Fibroblast of pulmonary artery (primary cell): ENCODE measurements at regions not wholly inside any gene's neighbourhood (a gene's known extent, or its start where the extent isn't known, plus 50 kb on each side); places are given as distances from the start of the nearest gene placed in this dataset.

Source experiments
- DNase-seq: peaks from one replicate; pipeline ENCODE4 v3.0.0-alpha.2; 2010; ENCODE audit warnings: low read depth
- H3K4me3 ChIP-seq: replicated peaks from 2 replicates; pipeline ENCODE4 v1.5.1; 2011; ENCODE audit warnings: low read depth, mild to moderate bottlenecking, control low read depth, low read length, moderate library complexity
- TF ChIP-seq, protein P1 (sequence below): IDR thresholded peaks from 2 replicates; pipeline ENCODE4 v1.5.1; 2011; ENCODE audit warnings: mild to moderate bottlenecking, control low read depth, low read length, inconsistent platforms; ENCODE audit errors: missing control alignments

DNA sequence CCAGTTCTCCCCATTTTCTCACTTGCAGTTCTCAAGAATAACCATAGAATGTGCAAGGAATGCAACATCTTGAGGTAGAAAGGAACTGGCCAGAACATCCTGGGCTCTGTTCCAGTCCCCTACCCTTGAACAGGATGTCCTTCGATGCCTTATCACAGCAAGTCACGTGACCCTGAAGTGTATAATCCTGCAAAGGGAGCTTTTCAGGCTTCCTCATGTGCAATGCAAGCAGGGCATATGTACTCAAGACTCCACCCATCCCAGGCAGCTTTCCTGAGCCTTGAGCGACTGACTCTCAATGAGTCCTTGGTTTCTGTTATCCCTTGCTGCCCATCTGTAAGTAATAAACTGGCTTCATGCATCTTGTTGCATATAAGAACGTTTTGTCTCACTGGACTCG is 311.0 kb downstream of the MRPL39 start:
- peak; percentile 25 for DNase-seq
- TF ChIP-seq, protein P1, sequence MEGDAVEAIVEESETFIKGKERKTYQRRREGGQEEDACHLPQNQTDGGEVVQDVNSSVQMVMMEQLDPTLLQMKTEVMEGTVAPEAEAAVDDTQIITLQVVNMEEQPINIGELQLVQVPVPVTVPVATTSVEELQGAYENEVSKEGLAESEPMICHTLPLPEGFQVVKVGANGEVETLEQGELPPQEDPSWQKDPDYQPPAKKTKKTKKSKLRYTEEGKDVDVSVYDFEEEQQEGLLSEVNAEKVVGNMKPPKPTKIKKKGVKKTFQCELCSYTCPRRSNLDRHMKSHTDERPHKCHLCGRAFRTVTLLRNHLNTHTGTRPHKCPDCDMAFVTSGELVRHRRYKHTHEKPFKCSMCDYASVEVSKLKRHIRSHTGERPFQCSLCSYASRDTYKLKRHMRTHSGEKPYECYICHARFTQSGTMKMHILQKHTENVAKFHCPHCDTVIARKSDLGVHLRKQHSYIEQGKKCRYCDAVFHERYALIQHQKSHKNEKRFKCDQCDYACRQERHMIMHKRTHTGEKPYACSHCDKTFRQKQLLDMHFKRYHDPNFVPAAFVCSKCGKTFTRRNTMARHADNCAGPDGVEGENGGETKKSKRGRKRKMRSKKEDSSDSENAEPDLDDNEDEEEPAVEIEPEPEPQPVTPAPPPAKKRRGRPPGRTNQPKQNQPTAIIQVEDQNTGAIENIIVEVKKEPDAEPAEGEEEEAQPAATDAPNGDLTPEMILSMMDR: no peak
- no peak overlapping the region for H3K4me3 ChIP-seq

DNA sequence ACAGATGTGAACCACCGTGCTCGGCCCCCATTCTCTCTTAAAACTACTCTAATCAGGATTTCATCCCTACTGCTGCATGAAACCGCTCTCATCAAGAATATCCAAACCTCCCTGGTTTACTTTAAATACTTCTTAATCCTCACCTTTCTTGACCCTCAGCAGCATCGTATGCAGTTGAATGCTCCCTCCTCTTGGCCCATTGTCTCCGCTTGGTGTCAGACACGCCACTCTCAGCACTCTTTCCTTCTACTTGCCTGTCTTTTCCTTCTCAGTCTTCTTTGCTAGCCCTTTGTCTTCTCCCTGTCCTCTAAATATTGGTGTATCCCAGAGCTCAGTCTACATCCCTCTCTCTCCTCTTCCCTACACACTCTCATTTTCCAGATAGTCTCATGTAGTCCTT is 314.9 kb downstream of the MRPL39 start:
- no peak overlapping the region for H3K4me3 ChIP-seq
- no peak for DNase-seq
- TF ChIP-seq, protein P1: no peak

DNA sequence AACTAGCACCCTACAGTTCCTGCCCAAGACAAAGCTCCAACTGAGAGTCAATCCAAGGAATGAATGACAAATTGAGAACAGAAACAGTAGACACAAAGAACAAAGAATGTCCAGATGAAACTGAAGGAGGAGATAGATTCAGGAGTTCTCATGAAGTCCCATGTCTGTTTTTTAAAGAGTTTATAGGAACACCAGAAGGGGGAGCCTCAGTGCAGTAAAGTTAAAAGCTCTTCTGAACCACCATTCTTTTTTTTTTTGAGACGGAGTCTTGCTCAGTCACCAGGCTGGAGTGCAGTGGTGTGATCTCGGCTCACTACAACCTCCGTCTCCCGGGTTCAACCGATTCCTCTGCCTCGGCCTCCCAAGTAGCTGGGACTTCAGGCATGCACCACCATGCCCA is 323.6 kb downstream of the MRPL39 start:
- TF ChIP-seq, protein P1: peak; percentile 55
- no peak overlapping the region for H3K4me3 ChIP-seq
- DNase-seq: peak; percentile 70

DNA sequence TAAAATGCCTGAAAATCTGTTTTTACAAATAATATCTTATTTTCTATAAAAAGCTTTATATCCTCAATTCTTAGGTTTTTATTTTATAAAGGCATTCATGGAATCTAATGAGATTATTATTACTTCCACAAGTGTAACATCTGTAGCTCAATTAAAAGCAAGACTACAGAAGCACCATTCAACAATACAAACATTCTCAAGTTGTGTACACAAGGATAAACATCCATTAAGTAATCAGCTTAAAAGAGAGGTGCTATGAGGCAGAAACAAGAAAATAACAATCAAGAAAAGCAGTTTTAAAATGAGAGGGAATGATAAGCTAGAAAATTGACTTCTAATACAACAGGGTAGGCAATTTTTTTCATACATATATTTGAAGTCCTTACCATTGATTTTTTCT is 326.1 kb downstream of the MRPL39 start:
- TF ChIP-seq, protein P1: no peak
- H3K4me3 ChIP-seq: no peak overlapping the region
- DNase-seq: no peak

DNA sequence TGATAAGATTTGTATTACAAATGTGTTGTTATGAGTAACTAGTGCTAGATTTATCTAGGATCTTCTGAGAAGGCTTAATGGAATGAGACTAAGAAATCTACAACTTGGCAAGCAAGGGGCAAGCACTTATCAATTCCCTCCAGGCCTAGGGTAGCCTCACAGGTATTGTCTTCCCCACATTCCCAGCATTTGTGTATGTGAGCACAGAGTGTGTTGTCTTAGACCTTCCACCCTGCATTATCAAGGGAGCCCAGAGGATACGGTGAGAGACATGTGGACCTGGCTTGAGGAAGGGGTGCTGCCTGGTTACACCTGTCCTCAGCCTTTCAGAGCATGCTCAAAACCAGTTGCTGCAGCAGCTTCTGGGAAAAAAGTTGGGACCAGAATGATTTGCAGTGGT is 327.2 kb downstream of the MRPL39 start:
- TF ChIP-seq, protein P1: no peak
- no peak overlapping the region for H3K4me3 ChIP-seq
- no peak for DNase-seq

DNA sequence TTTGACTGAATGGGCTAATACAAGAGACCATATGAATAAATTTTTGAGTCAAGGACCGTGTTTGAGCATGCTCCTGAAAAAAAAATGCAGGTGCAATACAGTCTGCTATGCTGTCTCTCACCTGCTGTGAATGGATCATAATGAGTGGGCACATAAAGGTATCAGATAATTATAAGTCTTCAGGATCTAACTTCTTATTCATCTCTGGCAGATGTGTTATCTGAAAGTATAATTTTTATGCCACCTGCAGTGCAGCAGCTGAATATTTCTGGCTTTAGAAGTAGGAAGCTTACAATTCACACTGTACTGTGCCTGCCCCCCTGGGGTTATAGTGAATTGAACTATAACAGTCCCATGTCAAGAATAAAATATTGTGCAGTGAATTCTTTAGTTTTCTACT is 333.3 kb downstream of the MRPL39 start:
- no peak for DNase-seq
- no peak overlapping the region for H3K4me3 ChIP-seq
- TF ChIP-seq, protein P1: no peak

DNA sequence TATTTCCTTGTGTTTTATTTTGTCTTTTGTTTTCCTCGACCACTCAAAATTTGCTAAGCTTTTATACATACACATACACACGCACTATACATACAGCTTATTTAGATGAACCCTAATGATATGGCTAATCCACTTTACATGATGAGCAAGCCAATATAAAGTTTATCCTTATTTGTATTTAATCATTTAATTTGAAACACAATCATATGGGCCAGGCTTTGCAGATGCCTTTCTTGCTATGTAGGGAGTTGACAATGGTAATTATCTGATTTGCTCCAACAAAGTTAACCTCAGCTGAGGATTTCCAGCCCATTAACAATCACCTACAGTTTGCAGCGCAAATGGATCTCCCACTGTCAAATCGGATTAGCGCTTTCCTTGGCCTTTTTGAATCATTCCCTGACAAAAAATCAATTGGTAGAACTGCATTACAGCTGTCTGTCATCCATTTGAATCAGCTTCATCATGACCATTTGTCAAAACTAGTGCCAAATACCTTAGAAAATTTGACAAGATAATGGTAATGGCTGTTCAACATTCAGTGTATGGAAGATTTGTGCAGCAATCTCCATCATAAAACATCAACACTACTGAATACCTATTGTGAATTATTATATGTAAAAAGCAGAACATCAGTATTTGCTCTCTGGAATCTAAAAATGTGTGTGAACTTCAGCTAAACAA is 352.6 kb downstream of the MRPL39 start:
- no peak overlapping the region for H3K4me3 ChIP-seq
- no peak for DNase-seq
- TF ChIP-seq, protein P1: no peak
